GM12864 (cell line): ENCODE measurements at regions not wholly inside any gene's neighbourhood (a gene's known extent, or its start where the extent isn't known, plus 50 kb on each side); places are given as distances from the start of the nearest gene placed in this dataset.

ENCODE experiments used
- DNase-seq: peaks from one replicate; pipeline ENCODE4 v3.0.0-alpha.2; 2011; ENCODE audit warnings: low read depth
- H3K4me3 ChIP-seq: 2 replicates; pipeline ENCODE4 v1.5.1; 2011; ENCODE audit warnings: mild to moderate bottlenecking, low read depth, low read length, control low read depth
- CTCF ChIP-seq: IDR thresholded peaks from 2 replicates; pipeline ENCODE4 v1.5.1; 2011; ENCODE audit warnings: low read depth, mild to moderate bottlenecking, moderate library complexity, low read length, control low read depth, inconsistent platforms; ENCODE audit errors: missing control alignments

GRCh38 chrX:122582280-122582974 is 601.7 kb upstream of the GRIA3 start:
- no peak overlapping the region for H3K4me3 ChIP-seq
- DNase-seq = no peak
- no peak for TF ChIP-seq CTCF

GRCh38 chrX:122582975-122583305 is 601.1 kb upstream of the GRIA3 start:
- no peak for DNase-seq
- H3K4me3 ChIP-seq = no peak overlapping the region
- TF ChIP-seq CTCF = no peak

- DNase-seq = no peak
- TF ChIP-seq CTCF = no peak
- H3K4me3 ChIP-seq = no peak overlapping the region
These were observed 600.5 kb upstream of the GRIA3 start for GRCh38 chrX:122583551-122583950.

GRCh38 chrX:122584981-122585380 is 599.1 kb upstream of the GRIA3 start:
- DNase-seq = no peak
- H3K4me3 ChIP-seq = no peak overlapping the region
- no peak for TF ChIP-seq CTCF

GRCh38 chrX:122586831-122587230 is 597.2 kb upstream of the GRIA3 start:
- no peak for TF ChIP-seq CTCF
- DNase-seq = no peak
- H3K4me3 ChIP-seq = no peak overlapping the region

GRCh38 chrX:122591546-122591945 is 592.5 kb upstream of the GRIA3 start:
- H3K4me3 ChIP-seq = no peak overlapping the region
- no peak for DNase-seq
- TF ChIP-seq CTCF = no peak

GRCh38 chrX:122596998-122597397 is 587.1 kb upstream of the GRIA3 start:
- TF ChIP-seq CTCF = no peak
- H3K4me3 ChIP-seq = no peak overlapping the region
- no peak for DNase-seq
